ENCODE measurements at regions not wholly inside any gene's neighbourhood (a gene's known extent, or its start where the extent isn't known, plus 50 kb on each side); places are given as distances from the start of the nearest gene placed in this dataset.
"Not testable (repeated sequence)": the region's sequence is repeated elsewhere in the genome, so short reads cannot be mapped to it uniquely, and the experiment has no call there.

DNA sequence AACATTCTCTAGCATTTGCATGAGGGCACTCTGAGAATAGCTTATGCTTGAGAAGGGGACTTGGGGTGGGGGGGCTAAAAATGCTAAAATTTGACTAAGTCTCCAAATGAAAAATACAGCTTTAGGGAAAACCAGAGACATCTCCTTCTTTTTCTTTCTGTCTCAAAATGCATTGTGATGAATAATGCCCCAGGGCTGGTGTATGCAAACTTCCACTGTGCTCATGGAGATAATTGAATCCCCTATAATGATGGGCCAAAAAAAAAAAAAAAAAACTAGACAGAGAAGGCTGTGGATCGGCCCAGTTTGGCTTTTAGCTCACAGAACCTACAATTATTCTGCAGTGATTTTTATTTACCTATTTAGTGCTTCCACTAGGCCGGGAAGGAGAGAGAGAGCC is 147.9 kb upstream of the RORA start:
- WGBS (ENCODE audit: insufficient coverage, insufficient read length): no CpG with 5 or more reads among the region's 2 CpGs
- H3K36me3 ChIP-seq (ENCODE audit: control insufficient read depth, insufficient read depth, low read length): no peaks in the 10 kb centered on the region
- H3K4me3 ChIP-seq (ENCODE audit: low read length): no peak overlapping the region
- H3K9me3 ChIP-seq (ENCODE audit: control insufficient read depth, insufficient read depth, low read length): no peaks in the 10 kb centered on the region
- no peak for DNase-seq (ENCODE audit: low read depth, low spot score)
- H3K27ac ChIP-seq (ENCODE audit: low read length): no peak overlapping the region
- 0 out of 2 replicates have a peak, but pooled peaks cover 2% of the 10 kb centered on the region for H3K4me1 ChIP-seq (ENCODE audit: control insufficient read depth, insufficient read depth, low read length)
- no peaks in the 10 kb centered on the region for H3K27me3 ChIP-seq (ENCODE audit: control insufficient read depth, insufficient read depth, low read length)

DNA sequence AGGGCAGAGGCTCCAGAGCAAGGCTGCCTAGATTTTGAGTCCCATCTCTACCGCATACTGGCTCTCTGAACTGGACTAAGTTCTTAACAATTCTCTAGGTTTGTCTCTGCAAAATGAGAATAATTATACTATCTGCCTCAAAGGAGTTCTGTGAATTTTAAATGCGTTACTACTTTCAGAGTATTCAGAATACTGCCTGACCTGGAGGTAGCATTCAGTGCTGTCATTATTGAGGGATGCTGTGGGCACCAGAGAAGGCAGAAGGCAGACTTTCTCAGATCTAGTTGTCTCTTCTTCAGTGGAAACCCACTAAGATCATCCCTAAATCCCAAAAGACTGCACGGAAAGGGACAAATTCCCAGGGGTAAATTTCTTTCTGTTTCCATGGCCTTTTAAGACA is 147.4 kb upstream of the RORA start:
- H3K27me3 ChIP-seq (ENCODE audit: control insufficient read depth, insufficient read depth, low read length): no peaks in the 10 kb centered on the region
- no peaks in the 10 kb centered on the region for H3K36me3 ChIP-seq (ENCODE audit: control insufficient read depth, insufficient read depth, low read length)
- H3K27ac ChIP-seq (ENCODE audit: low read length): no peak overlapping the region
- no peaks in the 10 kb centered on the region for H3K9me3 ChIP-seq (ENCODE audit: control insufficient read depth, insufficient read depth, low read length)
- DNase-seq (ENCODE audit: low read depth, low spot score): no peak
- no CpG with 5 or more reads among the region's 3 CpGs for WGBS (ENCODE audit: insufficient coverage, insufficient read length)
- H3K4me1 ChIP-seq (ENCODE audit: control insufficient read depth, insufficient read depth, low read length): 0 out of 2 replicates have a peak, but pooled peaks cover 2% of the 10 kb centered on the region
- no peak overlapping the region for H3K4me3 ChIP-seq (ENCODE audit: low read length)

DNA sequence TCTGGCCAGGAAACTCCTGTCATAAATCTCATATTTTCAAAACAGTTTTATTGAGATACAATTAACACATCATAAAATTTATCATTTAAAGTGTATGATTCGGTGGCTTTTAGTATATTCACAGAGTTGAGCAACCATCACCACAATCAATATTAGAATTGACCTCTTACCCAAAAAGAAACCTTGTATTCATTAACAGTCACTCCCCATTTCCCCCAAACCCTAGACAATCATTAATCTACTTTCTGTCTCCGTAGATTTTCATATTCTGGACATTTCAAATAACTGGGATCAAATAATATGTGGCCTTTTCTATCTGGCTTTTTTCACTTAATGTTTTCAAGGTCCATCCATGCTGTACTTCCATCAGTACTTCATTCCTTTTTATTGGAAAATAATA is 145.7 kb upstream of the RORA start:
- Histone ChIP-seq H3K4me3 (ENCODE audit: low read length) (no peak overlapping the region), H3K9me3 (ENCODE audit: control insufficient read depth, insufficient read depth, low read length) (no peaks in the 10 kb centered on the region), H3K36me3 (ENCODE audit: control insufficient read depth, insufficient read depth, low read length) (no peaks in the 10 kb centered on the region), H3K27me3 (ENCODE audit: control insufficient read depth, insufficient read depth, low read length) (no peaks in the 10 kb centered on the region), H3K27ac (ENCODE audit: low read length) (no peak overlapping the region), H3K4me1 (ENCODE audit: control insufficient read depth, insufficient read depth, low read length) (no peaks in the 10 kb centered on the region)
- DNase-seq (ENCODE audit: low read depth, low spot score): no peak
- WGBS (ENCODE audit: insufficient coverage, insufficient read length): no CpG with 5 or more reads among the region's 2 CpGs

DNA sequence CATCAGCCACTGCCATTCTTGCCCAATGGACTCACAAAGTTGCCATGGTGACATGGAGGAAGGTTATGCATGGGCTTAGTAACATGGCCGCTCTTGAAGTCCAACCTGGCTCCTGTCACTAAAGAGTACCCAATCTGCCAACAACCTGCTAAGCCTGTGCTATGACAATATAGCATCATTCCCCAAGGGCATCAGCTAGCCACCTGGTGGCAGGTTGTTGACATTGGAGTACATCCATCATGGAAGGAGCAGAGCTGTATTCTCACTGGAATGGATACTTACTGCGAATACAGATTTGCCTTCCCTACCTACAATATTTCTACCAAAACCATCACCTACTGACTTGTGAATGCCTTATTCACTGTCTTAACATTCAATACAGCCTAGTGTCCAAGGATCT is 138.9 kb upstream of the RORA start:
- no peak for DNase-seq (ENCODE audit: low read depth, low spot score)
- Histone ChIP-seq H3K4me3 (ENCODE audit: low read length) (no peak overlapping the region), H3K36me3 (ENCODE audit: control insufficient read depth, insufficient read depth, low read length) (no peaks in the 10 kb centered on the region), H3K27me3 (ENCODE audit: control insufficient read depth, insufficient read depth, low read length) (no peaks in the 10 kb centered on the region), H3K4me1 (ENCODE audit: control insufficient read depth, insufficient read depth, low read length) (peaks cover 1% of the 10 kb centered on the region; the same call in 1 of the 2 replicates), H3K9me3 (ENCODE audit: control insufficient read depth, insufficient read depth, low read length) (no peaks in the 10 kb centered on the region), H3K27ac (ENCODE audit: low read length) (no peak overlapping the region)
- WGBS (ENCODE audit: insufficient coverage, insufficient read length): no CpG with 5 or more reads among the region's 2 CpGs

DNA sequence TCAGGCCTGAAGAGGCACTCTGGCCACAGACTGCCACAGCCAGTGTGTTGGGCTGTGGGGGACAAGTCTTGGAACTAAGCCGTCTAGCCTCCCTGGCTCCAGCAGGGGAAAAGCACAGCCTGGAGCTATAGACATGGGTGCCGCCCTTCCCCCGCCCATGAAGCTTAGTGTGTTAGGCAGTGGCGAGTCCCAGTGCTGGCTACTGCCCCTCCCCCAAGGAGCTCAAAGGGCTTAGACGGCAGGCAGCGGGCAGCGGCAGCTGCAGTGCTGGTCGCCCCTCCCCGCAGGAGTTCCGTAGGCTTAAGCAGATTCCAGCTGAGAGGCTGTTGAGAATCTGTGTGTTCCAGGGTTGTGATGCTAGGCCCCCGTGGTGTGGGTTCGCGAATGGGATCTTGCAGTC is 135.8 kb upstream of the RORA start:
- WGBS (ENCODE audit: insufficient coverage, insufficient read length): no CpG with 5 or more reads among the region's 13 CpGs
- peak; percentile 25 for DNase-seq (ENCODE audit: low read depth, low spot score)
- H3K27ac ChIP-seq (ENCODE audit: low read length): no peak overlapping the region

DNA sequence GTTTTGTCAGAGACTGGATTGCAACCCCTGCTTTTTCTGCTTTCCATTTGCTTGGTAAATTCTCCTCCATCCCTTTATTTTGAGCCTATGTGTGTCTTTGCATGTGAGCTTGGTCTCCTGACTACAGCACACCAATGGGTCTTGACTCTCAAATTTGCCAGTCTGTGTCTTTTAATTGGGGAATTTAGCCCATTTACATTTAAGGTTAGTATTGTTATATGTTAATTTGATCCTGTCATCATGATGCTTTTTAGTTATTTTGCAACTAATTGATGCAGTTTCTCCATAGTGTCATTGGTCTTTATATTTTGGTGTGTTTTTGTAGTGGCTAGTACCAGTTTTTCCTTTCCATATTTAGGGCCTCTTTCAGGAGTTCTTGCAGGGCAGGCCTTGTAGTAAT is 133.8 kb upstream of the RORA start:
- not testable (repeated sequence) for H3K27me3 ChIP-seq (ENCODE audit: control insufficient read depth, insufficient read depth, low read length); H3K9me3 ChIP-seq (ENCODE audit: control insufficient read depth, insufficient read depth, low read length); H3K27ac ChIP-seq (ENCODE audit: low read length); H3K4me3 ChIP-seq (ENCODE audit: low read length); H3K36me3 ChIP-seq (ENCODE audit: control insufficient read depth, insufficient read depth, low read length); DNase-seq (ENCODE audit: low read depth, low spot score); H3K4me1 ChIP-seq (ENCODE audit: control insufficient read depth, insufficient read depth, low read length)

More for the DNA sequence above, 135.8 kb upstream of the RORA start:
- H3K4me3 ChIP-seq (ENCODE audit: low read length): no peak overlapping the region
- no peaks in the 10 kb centered on the region for H3K36me3 ChIP-seq (ENCODE audit: control insufficient read depth, insufficient read depth, low read length)
- H3K4me1 ChIP-seq (ENCODE audit: control insufficient read depth, insufficient read depth, low read length): peaks cover 1% of the 10 kb centered on the region; the same call in 1 of the 2 replicates
- no peaks in the 10 kb centered on the region for H3K27me3 ChIP-seq (ENCODE audit: control insufficient read depth, insufficient read depth, low read length)
- H3K9me3 ChIP-seq (ENCODE audit: control insufficient read depth, insufficient read depth, low read length): no peaks in the 10 kb centered on the region

DNA sequence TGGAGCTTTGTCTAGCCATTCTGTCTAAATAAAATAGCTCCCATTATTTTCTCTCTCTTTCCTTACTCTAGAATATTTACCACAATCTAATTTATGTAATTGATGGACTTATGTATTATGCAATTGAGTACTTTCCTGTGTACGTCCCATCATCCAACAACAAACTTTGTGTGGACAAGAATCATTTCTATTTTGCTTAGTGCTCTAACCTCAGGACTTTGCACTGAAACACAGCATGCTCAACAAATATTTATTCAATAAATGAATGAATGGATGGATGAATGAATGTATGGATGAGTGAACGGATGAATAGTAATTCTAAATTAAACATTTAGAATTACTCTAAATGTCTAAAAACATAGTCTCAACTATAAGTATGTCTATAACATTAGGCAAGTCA is 115.2 kb upstream of the RORA start:
- no peak overlapping the region for H3K4me3 ChIP-seq (ENCODE audit: low read length)
- H3K4me1 ChIP-seq (ENCODE audit: control insufficient read depth, insufficient read depth, low read length): no peaks in the 10 kb centered on the region
- no peak overlapping the region for H3K27ac ChIP-seq (ENCODE audit: low read length)
- H3K9me3 ChIP-seq (ENCODE audit: control insufficient read depth, insufficient read depth, low read length): no peaks in the 10 kb centered on the region
- no peak for DNase-seq (ENCODE audit: low read depth, low spot score)
- no peaks in the 10 kb centered on the region for H3K27me3 ChIP-seq (ENCODE audit: control insufficient read depth, insufficient read depth, low read length)
- no peaks in the 10 kb centered on the region for H3K36me3 ChIP-seq (ENCODE audit: control insufficient read depth, insufficient read depth, low read length)
- no CpG with 5 or more reads among the region's 2 CpGs for WGBS (ENCODE audit: insufficient coverage, insufficient read length)

DNA sequence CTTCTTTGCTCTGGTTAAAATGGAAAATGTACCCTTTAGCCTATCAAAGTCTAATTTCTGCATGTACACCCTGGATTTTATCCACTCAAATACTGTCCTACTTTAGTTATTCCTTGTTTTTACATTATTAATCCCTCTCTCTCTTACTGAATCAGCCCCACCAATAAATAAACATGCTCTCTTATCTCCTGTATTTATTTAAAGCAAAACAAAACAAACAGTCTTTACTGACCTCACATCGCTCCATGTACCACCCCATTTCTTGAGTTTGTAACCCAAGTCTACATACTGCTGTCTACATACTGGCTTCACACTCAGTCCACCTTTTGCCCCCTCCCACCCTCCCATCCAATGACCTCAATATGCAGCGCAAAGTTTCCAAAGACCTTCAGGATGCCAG is 113.3 kb upstream of the RORA start:
- DNase-seq (ENCODE audit: low read depth, low spot score): no peak
- Histone ChIP-seq H3K27ac (ENCODE audit: low read length) (no peak overlapping the region), H3K4me1 (ENCODE audit: control insufficient read depth, insufficient read depth, low read length) (no peaks in the 10 kb centered on the region), H3K36me3 (ENCODE audit: control insufficient read depth, insufficient read depth, low read length) (no peaks in the 10 kb centered on the region), H3K27me3 (ENCODE audit: control insufficient read depth, insufficient read depth, low read length) (no peaks in the 10 kb centered on the region), H3K9me3 (ENCODE audit: control insufficient read depth, insufficient read depth, low read length) (no peaks in the 10 kb centered on the region), H3K4me3 (ENCODE audit: low read length) (no peak overlapping the region)
- WGBS (ENCODE audit: insufficient coverage, insufficient read length): no CpG with 5 or more reads among the region's 2 CpGs

DNA sequence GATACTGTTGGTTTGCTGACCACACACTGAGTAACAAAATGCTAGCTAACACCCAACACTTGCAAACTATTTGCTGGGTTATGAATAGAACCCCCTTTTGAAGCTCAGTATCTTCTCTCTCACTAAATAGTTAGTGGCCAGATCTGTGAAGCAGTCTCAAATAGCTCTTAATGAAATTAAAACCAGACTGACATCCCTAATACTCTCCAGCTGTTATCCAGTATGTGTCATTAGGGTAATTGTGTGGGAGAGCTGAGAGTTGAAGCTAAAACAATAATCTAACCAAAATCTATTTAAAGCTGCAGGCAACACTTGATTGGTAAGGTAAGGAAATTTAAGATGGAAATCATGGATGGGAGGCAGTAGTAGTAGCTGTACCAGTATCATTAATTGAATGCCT is 110.4 kb upstream of the RORA start:
- Histone ChIP-seq H3K4me1 (ENCODE audit: control insufficient read depth, insufficient read depth, low read length) (no peaks in the 10 kb centered on the region), H3K9me3 (ENCODE audit: control insufficient read depth, insufficient read depth, low read length) (no peaks in the 10 kb centered on the region), H3K36me3 (ENCODE audit: control insufficient read depth, insufficient read depth, low read length) (no peaks in the 10 kb centered on the region), H3K4me3 (ENCODE audit: low read length) (no peak overlapping the region), H3K27me3 (ENCODE audit: control insufficient read depth, insufficient read depth, low read length) (no peaks in the 10 kb centered on the region), H3K27ac (ENCODE audit: low read length) (no peak overlapping the region)
- no peak for DNase-seq (ENCODE audit: low read depth, low spot score)

DNA sequence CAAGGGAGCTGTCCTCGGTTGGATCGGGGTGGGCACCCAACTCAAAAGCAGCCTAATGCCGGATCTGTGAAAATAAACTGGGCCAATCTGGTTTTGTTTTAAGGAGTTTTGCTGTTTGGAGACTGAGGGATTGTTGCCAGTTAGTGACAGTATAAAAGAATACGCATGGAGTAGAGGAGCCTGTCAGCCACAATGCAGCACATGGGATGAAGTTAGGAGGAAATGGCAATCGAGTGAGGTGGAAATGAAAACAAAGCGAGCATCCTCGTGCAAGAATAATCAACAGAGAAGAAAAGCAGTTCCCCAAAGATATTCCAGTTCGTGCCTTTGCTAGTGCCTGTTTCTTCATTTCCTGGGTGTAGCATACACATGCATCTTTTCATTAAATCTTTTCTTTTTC is 108.4 kb upstream of the RORA start:
- DNase-seq (ENCODE audit: low read depth, low spot score): no peak
- no peaks in the 10 kb centered on the region for H3K36me3 ChIP-seq (ENCODE audit: control insufficient read depth, insufficient read depth, low read length)
- H3K4me1 ChIP-seq (ENCODE audit: control insufficient read depth, insufficient read depth, low read length): no peaks in the 10 kb centered on the region
- H3K27me3 ChIP-seq (ENCODE audit: control insufficient read depth, insufficient read depth, low read length): no peaks in the 10 kb centered on the region
- H3K27ac ChIP-seq (ENCODE audit: low read length): no peak overlapping the region
- no peaks in the 10 kb centered on the region for H3K9me3 ChIP-seq (ENCODE audit: control insufficient read depth, insufficient read depth, low read length)
- no peak overlapping the region for H3K4me3 ChIP-seq (ENCODE audit: low read length)
- no CpG with 5 or more reads among the region's 8 CpGs for WGBS (ENCODE audit: insufficient coverage, insufficient read length)

DNA sequence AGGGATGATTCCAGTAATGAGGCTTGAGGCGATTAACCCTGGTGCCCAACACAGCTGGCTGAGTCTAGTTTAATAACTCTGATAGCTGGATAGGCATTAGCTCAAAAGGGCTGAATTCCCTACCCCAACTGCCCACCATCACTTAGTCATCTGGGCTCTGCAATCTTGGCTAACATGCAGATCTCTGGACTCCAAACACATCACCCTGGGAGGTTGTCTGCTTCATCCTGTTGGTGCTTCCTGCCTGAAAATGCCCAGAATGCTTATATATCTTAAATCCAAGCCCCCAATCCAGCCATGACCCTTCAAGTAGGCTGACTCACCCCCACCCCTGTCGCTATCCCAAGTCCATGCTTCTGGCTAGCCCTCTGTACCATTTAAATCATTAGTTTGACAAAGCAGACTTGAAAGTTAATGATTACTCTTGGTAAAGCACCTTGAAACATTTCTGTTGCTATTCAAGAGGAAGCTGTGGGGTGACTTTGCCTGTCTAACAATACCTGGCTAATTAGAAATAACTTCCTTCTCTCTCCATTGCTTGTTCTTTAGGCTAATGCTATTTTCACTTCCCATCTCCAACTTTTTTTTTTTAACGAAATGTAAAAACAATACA is 107.0 kb upstream of the RORA start:
- WGBS (ENCODE audit: insufficient coverage, insufficient read length): 100% methylated on average over 1 of the region's 3 CpGs
- Histone ChIP-seq H3K27ac (ENCODE audit: low read length) (no peak overlapping the region), H3K4me3 (ENCODE audit: low read length) (no peak overlapping the region), H3K27me3 (ENCODE audit: control insufficient read depth, insufficient read depth, low read length) (no peaks in the 10 kb centered on the region), H3K36me3 (ENCODE audit: control insufficient read depth, insufficient read depth, low read length) (no peaks in the 10 kb centered on the region), H3K4me1 (ENCODE audit: control insufficient read depth, insufficient read depth, low read length) (no peaks in the 10 kb centered on the region), H3K9me3 (ENCODE audit: control insufficient read depth, insufficient read depth, low read length) (no peaks in the 10 kb centered on the region)
- no peak for DNase-seq (ENCODE audit: low read depth, low spot score)

All from iPS DF 6.9 (cell line).